Suprapubic skin (tissue), 4 donors: ENCODE measurements at regions not wholly inside any gene's neighbourhood (a gene's known extent, or its start where the extent isn't known, plus 50 kb on each side); places are given as distances from the start of the nearest gene placed in this dataset.

ENCODE experiments used
- DNase-seq, 2 donors: peaks; one replicate each; pipeline ENCODE4 v3.0.0-alpha.2; 2019; ENCODE audit warnings: low spot score in 2 of 2
- H3K27ac ChIP-seq: fragments of 200-600 bp; sonication (generic); one replicate; pipeline ENCODE4 v1.5.1; 2019
- H3K27me3 ChIP-seq: fragments of 200-600 bp; sonication (generic); one replicate; pipeline ENCODE4 v1.5.1; 2019
- H3K36me3 ChIP-seq: fragments of 200-600 bp; sonication (generic); one replicate; pipeline ENCODE4 v1.5.1; 2019
- H3K4me1 ChIP-seq: fragments of 200-600 bp; sonication (generic); one replicate; pipeline ENCODE4 v1.5.1; 2019
- H3K4me3 ChIP-seq: fragments of 200-600 bp; sonication (generic); one replicate; pipeline ENCODE4 v1.5.1; 2019; ENCODE audit warnings: mild to moderate bottlenecking
- H3K9me3 ChIP-seq: fragments of 200-600 bp; sonication (generic); one replicate; pipeline ENCODE4 v1.5.1; 2019
- EP300 ChIP-seq: sonication (generic); formaldehyde crosslinking; IDR thresholded peaks from one replicate; pipeline ENCODE4 v1.6.1; 2017; ENCODE audit warnings: antibody characterized with exemption
- POLR2A ChIP-seq, 2 donors: fragments of 450-650 bp; IDR thresholded peaks; one replicate each; pipeline ENCODE4 v1.6.1; 2017; ENCODE audit warnings: antibody characterized with exemption in 2 of 2, mild to moderate bottlenecking in 2 of 2, moderate library complexity in 2 of 2
- POLR2AphosphoS5 ChIP-seq, 3 donors: sonication (generic); formaldehyde crosslinking; IDR thresholded peaks; one replicate each; pipeline ENCODE4 v1.6.1; 2017; ENCODE audit warnings: antibody characterized with exemption in 3 of 3
- WGBS: methylation state at CpG from one replicate; pipeline ENCODE4 v1.1.5; 2018; 5-methylcytosine and 5-hydroxymethylcytosine counted together
- TF ChIP-seq, protein P1 (sequence below), 2 donors: fragments of 200-600 bp in 1 of 2; fragments of 450-650 bp in 1 of 2; sonication (generic) in 1 of 2; IDR thresholded peaks; one replicate each; pipeline ENCODE4 v1.5.1; 2016 to 2019; ENCODE audit warnings: antibody characterized with exemption in 2 of 2, mild to moderate bottlenecking in 1 of 2, moderate library complexity in 1 of 2

DNA sequence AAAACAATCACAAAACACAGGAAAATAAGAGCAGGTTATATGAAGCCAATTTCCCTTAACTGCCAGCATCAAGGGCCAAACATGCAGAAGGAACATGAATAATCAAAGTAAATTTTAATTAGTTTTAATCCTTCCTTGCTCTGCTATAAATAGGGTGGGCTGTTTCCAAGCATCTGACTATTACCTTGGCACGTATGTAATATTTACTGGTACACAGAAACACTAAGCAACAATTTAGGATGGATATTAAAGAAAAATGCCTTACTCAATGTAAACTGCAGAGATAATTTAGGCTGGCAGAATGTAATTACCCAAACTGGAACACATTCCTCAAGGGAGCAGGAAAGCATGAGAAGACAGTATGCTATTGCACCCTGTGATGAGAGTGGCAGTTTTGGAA, 468.2 kb downstream of the TDRD15 start:
- DNase-seq: no peak
- H3K36me3 ChIP-seq: no peaks in the 10 kb centered on the region
- TF ChIP-seq POLR2A (IDR thresholded peaks at IDR 0.05) (no peak), POLR2AphosphoS5 (IDR thresholded peaks at IDR 0.05) (no peak), EP300 (no peak)
- TF ChIP-seq, protein P1, sequence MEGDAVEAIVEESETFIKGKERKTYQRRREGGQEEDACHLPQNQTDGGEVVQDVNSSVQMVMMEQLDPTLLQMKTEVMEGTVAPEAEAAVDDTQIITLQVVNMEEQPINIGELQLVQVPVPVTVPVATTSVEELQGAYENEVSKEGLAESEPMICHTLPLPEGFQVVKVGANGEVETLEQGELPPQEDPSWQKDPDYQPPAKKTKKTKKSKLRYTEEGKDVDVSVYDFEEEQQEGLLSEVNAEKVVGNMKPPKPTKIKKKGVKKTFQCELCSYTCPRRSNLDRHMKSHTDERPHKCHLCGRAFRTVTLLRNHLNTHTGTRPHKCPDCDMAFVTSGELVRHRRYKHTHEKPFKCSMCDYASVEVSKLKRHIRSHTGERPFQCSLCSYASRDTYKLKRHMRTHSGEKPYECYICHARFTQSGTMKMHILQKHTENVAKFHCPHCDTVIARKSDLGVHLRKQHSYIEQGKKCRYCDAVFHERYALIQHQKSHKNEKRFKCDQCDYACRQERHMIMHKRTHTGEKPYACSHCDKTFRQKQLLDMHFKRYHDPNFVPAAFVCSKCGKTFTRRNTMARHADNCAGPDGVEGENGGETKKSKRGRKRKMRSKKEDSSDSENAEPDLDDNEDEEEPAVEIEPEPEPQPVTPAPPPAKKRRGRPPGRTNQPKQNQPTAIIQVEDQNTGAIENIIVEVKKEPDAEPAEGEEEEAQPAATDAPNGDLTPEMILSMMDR (IDR thresholded peaks at IDR 0.05): no peak
- no peaks in the 10 kb centered on the region for H3K4me1 ChIP-seq
- no peaks in the 10 kb centered on the region for H3K27me3 ChIP-seq
- no peak overlapping the region for H3K4me3 ChIP-seq
- 34% methylated on average over 1 of the region's 1 CpG for WGBS
- peaks cover 2% of the 10 kb centered on the region for H3K9me3 ChIP-seq
- no peak overlapping the region for H3K27ac ChIP-seq

DNA sequence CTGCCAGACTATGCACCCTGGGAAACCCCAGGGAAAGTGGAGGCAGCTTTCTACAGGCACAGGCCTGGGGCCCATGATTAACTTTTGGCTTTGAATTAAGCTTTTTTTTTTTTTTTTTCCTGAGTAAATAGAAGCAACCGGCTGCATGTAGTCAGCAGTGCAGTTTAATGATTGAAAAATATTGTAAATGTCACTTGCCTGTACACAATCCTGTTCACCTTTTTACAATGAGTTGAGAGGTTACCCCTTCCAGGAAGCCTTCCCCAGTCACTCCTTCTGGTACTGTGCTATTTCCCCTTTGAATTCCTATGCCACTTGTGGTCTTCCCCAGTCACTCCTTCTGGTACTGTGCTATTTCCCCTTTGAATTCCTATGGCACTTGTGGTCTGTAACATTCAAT, 475.6 kb downstream of the TDRD15 start:
- no peak for DNase-seq
- H3K4me1 ChIP-seq: no peaks in the 10 kb centered on the region
- WGBS: 15% methylated on average over 1 of the region's 1 CpG
- H3K4me3 ChIP-seq: no peak overlapping the region
- no peak overlapping the region for H3K27ac ChIP-seq
- no peaks in the 10 kb centered on the region for H3K27me3 ChIP-seq
- TF ChIP-seq POLR2A (IDR thresholded peaks at IDR 0.05) (no peak), EP300 (no peak), POLR2AphosphoS5 (IDR thresholded peaks at IDR 0.05) (no peak)
- TF ChIP-seq, protein P1 (IDR thresholded peaks at IDR 0.05): no peak
- no peaks in the 10 kb centered on the region for H3K36me3 ChIP-seq
- peaks cover 2% of the 10 kb centered on the region for H3K9me3 ChIP-seq

DNA sequence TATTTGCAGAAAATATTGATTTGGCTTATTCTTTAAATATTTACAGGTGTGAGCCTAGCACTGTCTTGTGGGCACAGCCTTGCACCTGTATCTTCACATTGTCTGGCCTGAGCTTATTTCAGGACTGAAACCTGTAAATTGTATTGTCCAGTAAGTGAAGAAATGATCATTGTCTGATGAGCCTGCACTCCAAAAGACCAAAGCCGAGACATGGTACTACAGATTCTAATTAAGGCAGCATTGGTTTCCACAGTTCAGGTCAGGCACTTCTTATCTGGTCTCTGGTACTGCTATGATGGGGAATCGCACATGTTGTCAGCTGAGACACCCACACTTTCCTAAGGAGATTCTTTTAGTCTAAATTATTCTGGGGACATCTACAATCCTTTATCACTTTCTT, 479.0 kb downstream of the TDRD15 start:
- no peak for DNase-seq
- no peaks in the 10 kb centered on the region for H3K27me3 ChIP-seq
- H3K9me3 ChIP-seq: no peaks in the 10 kb centered on the region
- no peak overlapping the region for H3K27ac ChIP-seq
- WGBS: 100% methylated on average over 2 of the region's 2 CpGs
- no peak overlapping the region for H3K4me3 ChIP-seq
- TF ChIP-seq POLR2AphosphoS5 (IDR thresholded peaks at IDR 0.05): no peak
- no peak for TF ChIP-seq EP300
- TF ChIP-seq POLR2A (IDR thresholded peaks at IDR 0.05): no peak
- TF ChIP-seq, protein P1 (IDR thresholded peaks at IDR 0.05): no peak
- no peaks in the 10 kb centered on the region for H3K4me1 ChIP-seq
- no peaks in the 10 kb centered on the region for H3K36me3 ChIP-seq

DNA sequence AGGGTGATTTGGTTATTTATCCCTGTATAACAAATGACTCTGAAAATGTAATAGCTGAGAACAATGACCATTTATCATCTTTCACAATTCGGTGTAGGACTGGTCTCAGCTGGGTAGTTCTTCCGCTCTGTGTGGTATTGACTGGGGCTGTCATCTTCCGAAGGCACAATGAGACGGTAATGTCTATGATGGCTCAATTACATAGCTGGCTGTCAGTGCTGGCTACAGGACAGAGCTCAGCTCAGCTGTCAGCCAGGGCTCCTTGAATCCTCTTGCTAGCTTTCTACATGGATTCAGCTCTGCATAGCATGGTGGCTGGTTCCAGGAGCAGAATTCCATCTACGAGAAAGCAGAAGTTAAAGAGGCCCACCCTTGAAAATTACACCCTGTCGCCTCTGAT, 483.8 kb downstream of the TDRD15 start:
- 76% methylated on average over 6 of the region's 6 CpGs for WGBS
- H3K9me3 ChIP-seq: peaks cover 5% of the 10 kb centered on the region
- H3K27ac ChIP-seq: no peak overlapping the region
- no peaks in the 10 kb centered on the region for H3K36me3 ChIP-seq
- TF ChIP-seq, protein P1 (IDR thresholded peaks at IDR 0.05): no peak
- TF ChIP-seq POLR2A (IDR thresholded peaks at IDR 0.05) (no peak), EP300 (no peak), POLR2AphosphoS5 (IDR thresholded peaks at IDR 0.05) (no peak)
- H3K27me3 ChIP-seq: no peaks in the 10 kb centered on the region
- no peak for DNase-seq
- no peaks in the 10 kb centered on the region for H3K4me1 ChIP-seq
- H3K4me3 ChIP-seq: no peak overlapping the region

DNA sequence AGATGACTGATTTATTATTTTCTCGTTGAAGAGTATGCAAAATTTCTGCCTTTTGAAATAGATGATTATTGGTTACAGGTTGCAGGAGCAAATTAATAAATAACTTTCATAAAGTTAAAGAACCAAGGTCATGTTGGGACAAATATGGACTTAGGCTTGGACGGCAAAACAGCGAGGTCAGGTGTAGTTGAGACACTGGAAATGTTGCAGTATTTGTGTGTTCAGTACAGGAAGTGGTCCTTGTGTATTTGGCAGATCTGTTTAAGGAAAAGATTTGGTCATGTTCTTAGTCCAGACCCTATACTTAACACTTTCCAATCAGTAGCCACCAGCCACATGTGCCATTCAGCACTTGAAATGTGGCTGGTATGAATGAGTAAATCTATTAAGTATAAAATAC, 486.5 kb downstream of the TDRD15 start:
- WGBS: 67% methylated on average over 3 of the region's 3 CpGs
- H3K9me3 ChIP-seq: peaks cover 5% of the 10 kb centered on the region
- H3K4me1 ChIP-seq: no peaks in the 10 kb centered on the region
- DNase-seq: no peak
- TF ChIP-seq EP300 (no peak), POLR2A (IDR thresholded peaks at IDR 0.05) (no peak), POLR2AphosphoS5 (IDR thresholded peaks at IDR 0.05) (no peak)
- TF ChIP-seq, protein P1 (IDR thresholded peaks at IDR 0.05): no peak
- H3K4me3 ChIP-seq: no peak overlapping the region
- H3K27me3 ChIP-seq: no peaks in the 10 kb centered on the region
- no peak overlapping the region for H3K27ac ChIP-seq
- H3K36me3 ChIP-seq: no peaks in the 10 kb centered on the region
